Testis (tissue), 2 donors: ENCODE measurements at regions not wholly inside any gene's neighbourhood (a gene's known extent, or its start where the extent isn't known, plus 50 kb on each side); places are given as distances from the start of the nearest gene placed in this dataset.

Source experiments
- POLR2A ChIP-seq: fragments of 450-650 bp; IDR thresholded peaks from one replicate; pipeline ENCODE4 v1.6.1; 2017; ENCODE audit warnings: antibody characterized with exemption, mild to moderate bottlenecking, moderate library complexity
- TF ChIP-seq, protein P1 (sequence below), 3 experiments: fragments of 450-650 bp in 2 of 3; fragments of 200-600 bp in 1 of 3; sonication (generic) in 1 of 3; IDR thresholded peaks; one replicate each; pipeline ENCODE4 v1.5.1; 2016 to 2019; ENCODE audit warnings: antibody characterized with exemption in 3 of 3, mild to moderate bottlenecking in 2 of 3, moderate library complexity in 1 of 3

DNA sequence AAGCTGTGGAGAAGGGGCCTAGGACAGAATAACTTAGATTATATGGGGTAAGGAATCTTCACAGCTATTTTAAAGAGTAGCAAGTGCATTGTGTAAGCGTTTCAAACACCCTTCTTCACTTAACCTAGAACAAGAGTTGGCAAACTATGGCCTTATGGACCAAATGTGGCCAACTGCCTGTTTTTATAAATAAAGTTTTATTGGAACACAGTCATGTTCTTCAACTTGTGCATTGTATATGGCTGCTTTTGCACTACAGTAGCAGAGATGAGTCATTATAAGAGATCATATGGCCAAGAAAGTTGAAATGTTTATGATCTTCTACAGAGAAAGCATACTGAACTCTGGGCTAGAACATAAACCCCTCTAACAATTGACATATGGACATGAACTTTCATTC, 187.8 kb downstream of the ETV1 start:
- TF ChIP-seq, protein P1, sequence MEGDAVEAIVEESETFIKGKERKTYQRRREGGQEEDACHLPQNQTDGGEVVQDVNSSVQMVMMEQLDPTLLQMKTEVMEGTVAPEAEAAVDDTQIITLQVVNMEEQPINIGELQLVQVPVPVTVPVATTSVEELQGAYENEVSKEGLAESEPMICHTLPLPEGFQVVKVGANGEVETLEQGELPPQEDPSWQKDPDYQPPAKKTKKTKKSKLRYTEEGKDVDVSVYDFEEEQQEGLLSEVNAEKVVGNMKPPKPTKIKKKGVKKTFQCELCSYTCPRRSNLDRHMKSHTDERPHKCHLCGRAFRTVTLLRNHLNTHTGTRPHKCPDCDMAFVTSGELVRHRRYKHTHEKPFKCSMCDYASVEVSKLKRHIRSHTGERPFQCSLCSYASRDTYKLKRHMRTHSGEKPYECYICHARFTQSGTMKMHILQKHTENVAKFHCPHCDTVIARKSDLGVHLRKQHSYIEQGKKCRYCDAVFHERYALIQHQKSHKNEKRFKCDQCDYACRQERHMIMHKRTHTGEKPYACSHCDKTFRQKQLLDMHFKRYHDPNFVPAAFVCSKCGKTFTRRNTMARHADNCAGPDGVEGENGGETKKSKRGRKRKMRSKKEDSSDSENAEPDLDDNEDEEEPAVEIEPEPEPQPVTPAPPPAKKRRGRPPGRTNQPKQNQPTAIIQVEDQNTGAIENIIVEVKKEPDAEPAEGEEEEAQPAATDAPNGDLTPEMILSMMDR (IDR thresholded peaks at IDR 0.05) = no peak
- TF ChIP-seq POLR2A = no peak
